HG03439 (cell line): ENCODE measurements at regions not wholly inside any gene's neighbourhood (a gene's known extent, or its start where the extent isn't known, plus 50 kb on each side); places are given as distances from the start of the nearest gene placed in this dataset.

Source experiments
- ATAC-seq: cut with Tn5 transposase; IDR thresholded peaks from one replicate; pipeline ENCODE4 v1.9.1; 2021; ENCODE audit warnings: mild to moderate bottlenecking, moderate library complexity; ENCODE audit not compliant: unreplicated experiment

DNA sequence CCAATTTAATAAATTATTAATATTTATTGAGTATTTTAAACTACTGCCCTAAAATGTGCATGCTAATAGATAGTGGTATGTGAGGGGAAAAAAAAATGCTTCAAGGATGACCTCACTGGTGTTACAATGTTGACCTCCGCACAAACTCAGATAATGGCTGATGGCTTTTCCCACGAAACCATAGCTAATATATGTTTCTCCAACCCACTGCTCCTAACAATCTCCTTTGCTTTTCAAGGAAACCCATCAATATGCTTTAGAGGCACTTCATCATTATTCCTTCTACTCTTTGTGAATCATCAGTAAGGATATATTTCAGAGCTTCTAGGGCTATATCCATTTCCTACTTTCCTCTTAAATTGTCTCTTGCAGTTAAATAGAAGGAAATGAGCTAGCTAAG lies 1752.0 kb upstream of the TENM3 start:
- no peak for ATAC-seq

- ATAC-seq = no peak
Measured at GRCh38 chr4:180493299-180493698, 1749.9 kb upstream of the TENM3 start.

DNA sequence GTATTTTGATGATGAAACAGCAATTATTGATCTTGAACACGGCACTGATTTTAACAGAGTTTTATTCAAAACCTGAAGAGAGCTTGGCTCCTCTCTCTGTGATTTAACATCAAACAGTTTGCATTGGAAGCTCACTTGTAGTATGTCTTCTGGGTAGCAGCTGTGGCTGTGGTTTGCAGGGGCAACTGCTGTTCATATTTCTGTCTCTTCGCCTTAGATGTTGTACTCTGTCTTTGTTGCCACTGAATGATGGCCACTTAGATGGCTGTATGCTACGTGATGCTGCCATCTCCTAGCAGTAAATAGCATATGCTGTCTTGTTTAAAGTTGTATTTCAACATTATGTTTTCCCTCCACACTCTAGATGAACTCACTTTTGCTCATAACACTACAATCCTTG lies 1743.0 kb upstream of the TENM3 start:
- ATAC-seq = no peak

GRCh38 chr4:180512801-180513475 lies 1730.3 kb upstream of the TENM3 start:
- ATAC-seq = no peak

DNA sequence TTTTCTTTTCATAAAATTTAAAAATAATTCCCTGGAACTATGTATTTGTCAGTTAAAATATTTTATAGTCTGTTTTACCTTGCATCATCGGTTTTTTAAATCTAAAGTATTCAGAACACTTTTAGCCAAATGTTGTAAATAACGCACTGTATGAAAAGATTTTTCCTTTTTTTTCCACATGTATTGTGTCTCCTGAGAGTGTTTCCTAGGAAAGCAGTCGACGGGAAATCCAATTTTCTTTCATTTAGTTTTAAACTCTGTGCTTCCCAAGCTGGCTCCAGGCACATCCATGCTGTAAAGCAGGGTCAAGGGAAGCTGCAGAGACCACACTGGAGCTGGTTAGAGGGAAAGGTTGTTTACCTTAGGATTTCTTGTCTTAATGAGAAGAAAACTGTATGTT lies 1724.3 kb upstream of the TENM3 start:
- ATAC-seq = no peak

DNA sequence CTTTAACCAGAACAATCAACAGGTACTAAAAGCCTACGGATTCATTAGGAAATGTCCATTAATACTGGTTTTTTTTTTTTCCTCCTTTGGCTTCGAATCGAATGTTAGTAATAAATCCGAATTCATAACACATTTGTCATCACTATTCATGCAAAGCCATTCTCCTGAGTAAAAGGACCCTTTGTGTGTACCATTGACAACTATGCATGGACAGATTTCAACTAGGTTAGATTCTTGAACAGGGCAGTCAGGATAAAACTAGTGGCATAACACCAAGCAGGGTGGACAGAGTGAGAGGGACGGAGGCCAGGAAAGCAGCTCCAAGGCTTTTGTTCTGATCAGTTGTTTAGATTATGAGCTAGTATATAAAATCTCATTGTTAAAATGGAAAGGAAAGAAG lies 1722.0 kb upstream of the TENM3 start:
- no peak for ATAC-seq

- no peak for ATAC-seq
Measured at GRCh38 chr4:180525523-180526077, 1717.6 kb upstream of the TENM3 start.

DNA sequence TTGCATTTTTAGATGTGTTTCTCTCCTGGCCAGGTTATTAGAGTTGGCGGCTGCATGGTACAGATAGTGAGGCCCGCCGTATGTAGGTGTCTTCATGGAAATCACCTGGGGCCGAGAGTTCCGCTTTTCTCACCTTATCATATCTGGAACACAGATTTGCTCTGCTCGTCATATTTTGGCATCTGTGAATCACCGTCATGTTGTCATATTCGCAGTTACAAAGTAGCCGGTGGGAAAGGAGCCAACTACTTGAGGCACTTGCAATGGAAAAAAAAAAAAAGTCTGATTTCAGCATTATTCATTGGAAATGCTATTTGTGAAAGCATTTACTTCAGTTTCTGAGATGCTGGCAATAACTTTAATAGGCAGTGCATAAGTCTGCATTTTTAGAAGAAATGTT lies 1715.2 kb upstream of the TENM3 start:
- ATAC-seq = no peak

DNA sequence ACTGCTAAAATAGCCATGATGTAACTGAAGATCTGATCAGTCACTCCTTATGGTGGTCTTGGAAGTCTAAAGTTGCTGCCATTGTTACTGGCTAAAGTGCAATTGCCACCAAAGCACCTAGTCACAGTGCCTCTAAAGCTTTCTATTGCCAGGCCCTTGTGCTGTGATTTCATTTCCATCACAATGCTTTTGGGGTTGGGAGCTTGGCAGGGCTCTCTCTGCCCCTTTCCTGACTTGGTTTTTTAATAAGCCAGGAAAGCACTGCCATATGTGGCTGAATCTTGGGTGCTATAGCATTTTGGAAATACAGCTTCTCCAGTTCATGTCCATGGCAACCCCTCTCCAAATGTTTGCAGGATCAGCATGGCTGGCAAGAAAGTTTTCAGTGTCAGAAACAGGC lies 1712.4 kb upstream of the TENM3 start:
- no peak for ATAC-seq

DNA sequence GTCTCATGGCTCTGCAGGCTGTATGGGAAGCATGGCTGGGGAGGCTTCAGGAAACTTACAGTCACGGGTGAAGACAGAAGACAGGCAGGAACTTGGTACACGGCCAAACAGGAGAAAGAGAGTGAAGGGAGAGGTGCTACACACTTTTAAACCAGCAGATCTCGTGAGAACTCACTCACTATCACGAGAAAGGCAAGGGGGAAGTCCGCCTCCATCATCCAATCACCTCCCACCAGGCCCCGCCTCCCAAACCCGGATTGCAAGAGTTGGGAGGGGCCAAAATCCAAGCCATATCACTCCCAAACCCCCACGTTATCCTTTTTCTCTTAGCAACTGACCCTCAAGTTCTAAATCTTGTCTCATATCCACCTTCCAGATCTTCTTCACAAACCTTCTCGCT lies 1710.5 kb upstream of the TENM3 start:
- ATAC-seq = no peak

GRCh38 chr4:180538384-180539057 lies 1704.7 kb upstream of the TENM3 start:
- ATAC-seq = no peak

DNA sequence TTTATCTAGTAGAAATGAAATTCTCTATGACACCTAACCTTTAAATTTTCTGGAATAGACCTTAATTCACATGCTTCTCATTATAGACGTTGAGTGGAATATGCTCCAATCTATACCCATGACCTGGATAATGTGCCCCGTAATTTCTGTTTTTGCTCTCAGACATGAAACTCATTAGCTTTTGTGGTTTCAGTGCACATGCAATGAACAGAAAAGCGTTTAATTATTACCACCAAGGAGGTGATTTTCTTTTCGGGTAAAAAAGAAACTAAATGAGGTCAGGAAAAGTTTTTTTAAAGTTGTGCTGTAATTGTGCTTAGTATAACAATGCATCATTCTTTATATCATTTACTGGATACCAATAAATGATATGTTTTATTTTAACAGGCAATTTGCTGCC lies 1703.9 kb upstream of the TENM3 start:
- ATAC-seq = no peak

- no peak for ATAC-seq
Measured at GRCh38 chr4:180541678-180542077, 1701.5 kb upstream of the TENM3 start.

DNA sequence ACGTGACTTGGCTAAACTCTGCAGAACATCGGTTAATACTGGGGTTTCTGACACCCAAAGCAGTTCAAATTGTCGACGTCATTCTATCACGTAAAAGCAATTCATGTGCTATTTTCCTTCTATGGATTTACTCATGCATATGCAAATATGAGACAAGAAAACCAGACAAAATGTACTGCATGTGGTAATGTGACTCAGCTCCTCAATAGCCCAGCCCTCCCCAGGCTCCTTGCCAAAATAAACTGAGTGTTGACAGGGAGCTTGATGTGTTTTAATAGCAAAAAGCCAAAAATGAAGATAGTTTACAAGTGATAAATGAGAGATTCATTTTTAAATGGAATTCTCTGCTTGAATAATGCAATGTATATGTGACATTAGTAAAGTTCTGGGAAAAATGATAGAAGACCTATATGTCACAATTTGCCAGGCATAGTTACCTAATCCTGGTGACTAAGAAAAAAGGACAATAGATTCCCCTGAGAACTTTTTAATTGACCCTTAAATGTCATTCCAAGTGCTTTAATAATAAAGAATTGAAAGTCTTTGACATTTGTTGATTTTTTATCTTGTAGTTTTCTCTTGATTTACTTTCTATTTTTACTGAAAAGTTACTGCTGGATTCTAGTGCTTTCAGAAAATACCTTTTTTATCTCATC lies 1700.6 kb upstream of the TENM3 start:
- no peak for ATAC-seq

GRCh38 chr4:180550106-180550505 lies 1693.1 kb upstream of the TENM3 start:
- ATAC-seq = no peak

DNA sequence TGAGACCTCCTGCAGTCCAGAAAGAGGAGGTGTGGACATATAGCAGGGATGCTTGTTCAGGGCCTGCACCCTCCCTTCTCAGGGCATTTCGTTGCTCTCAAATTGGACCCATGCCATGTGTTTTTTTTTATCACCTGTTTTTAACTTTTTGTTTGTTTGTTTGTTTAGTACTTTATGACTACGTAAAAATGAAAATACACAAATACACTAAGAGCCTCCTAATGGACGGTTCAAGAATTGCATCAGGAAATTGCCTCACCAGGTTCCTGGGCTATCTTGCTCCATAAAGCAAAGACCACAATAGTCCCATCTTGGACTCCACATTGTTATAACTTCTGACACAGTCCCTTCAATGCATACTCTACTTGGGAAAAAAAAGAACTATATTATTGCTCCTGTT lies 1685.9 kb upstream of the TENM3 start:
- ATAC-seq = no peak

DNA sequence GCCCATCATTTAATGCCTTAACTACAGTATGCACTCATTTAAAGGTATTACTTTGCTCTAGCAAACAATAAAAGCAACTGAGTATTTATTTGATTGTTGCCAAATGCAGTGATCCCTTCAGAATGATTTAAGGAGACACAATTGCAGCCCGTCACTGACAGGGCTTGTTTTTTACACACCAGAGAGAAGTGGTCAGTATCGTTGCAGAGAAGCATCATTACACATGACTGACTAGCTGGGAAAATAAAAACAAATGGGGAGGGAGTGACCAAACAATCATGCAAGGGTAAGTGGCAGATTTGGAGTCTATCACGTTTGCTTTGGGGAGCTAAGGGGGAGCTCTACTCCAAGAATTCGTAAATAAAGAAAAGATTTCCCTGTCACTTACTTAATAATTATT lies 1685.3 kb upstream of the TENM3 start:
- no peak for ATAC-seq

DNA sequence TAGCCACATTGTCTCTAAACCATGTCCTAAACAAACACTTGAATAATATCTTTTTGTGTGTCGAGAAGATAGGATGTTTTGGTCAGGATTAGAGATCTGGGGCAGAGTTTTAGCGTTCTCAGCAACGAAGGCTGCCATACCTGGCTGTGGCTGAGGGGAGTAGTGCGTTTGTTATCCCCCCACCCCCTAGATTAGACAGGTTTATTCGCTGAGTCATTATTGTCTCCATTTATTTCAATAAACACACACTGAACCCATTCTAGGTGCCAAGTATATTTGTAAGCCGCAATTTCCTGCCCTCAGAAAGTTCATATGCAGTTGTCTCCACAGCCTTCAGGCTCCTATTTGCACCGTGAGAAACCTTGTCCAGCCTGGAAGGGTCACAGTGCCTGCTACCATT lies 1684.8 kb upstream of the TENM3 start:
- ATAC-seq = no peak

GRCh38 chr4:180560896-180561295 lies 1682.3 kb upstream of the TENM3 start:
- no peak for ATAC-seq

DNA sequence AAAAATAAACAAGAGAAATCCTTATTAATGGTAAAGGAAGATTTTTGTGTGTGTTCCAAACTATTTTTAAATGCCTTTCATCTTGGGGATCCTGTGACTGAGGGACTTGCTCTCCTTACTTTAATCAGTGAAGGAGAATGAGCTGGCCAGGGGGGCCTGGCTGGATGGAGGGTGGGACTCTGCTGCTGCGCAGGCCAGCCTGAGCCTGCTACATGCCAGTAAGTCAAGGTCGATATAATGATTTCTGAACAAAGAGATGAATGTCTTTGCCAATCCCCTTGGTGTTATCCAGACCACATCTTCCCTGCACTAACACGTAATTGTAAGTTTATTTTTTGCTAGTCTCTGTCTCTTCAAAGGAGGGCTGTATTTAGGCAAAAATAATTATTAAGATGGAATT lies 1679.2 kb upstream of the TENM3 start:
- ATAC-seq = no peak

GRCh38 chr4:180564448-180564847 lies 1678.8 kb upstream of the TENM3 start:
- no peak for ATAC-seq

- ATAC-seq = no peak
Measured at GRCh38 chr4:180565856-180566431, 1677.3 kb upstream of the TENM3 start.
